Activated naive CD8-positive, alpha-beta T cell treated with anti-CD3 and anti-CD28 coated beads for 36 hours (primary cell): ENCODE measurements at regions not wholly inside any gene's neighbourhood (a gene's known extent, or its start where the extent isn't known, plus 50 kb on each side); places are given as distances from the start of the nearest gene placed in this dataset.

Source experiments
- DNase-seq: peaks from one replicate; pipeline ENCODE4 v3.0.0; 2021
- H3K27ac Mint-ChIP-seq: one replicate; pipeline ENCODE4 v1.8.0; 2022; ENCODE audit warnings: mild to moderate bottlenecking, moderate library complexity, mixed read lengths
- H3K27me3 Mint-ChIP-seq: one replicate; pipeline ENCODE4 v1.8.0; 2022; ENCODE audit warnings: mild to moderate bottlenecking, mixed read lengths
- H3K36me3 Mint-ChIP-seq: one replicate; pipeline ENCODE4 v1.8.0; 2021; ENCODE audit warnings: mild to moderate bottlenecking, mixed read lengths
- H3K4me1 Mint-ChIP-seq: one replicate; pipeline ENCODE4 v1.8.0; 2021; ENCODE audit warnings: mixed read lengths
- H3K4me3 Mint-ChIP-seq: one replicate; pipeline ENCODE4 v1.8.0; 2022; ENCODE audit warnings: mild to moderate bottlenecking, moderate library complexity, mixed read lengths
- H3K9me3 Mint-ChIP-seq: one replicate; pipeline ENCODE4 v1.8.0; 2022; ENCODE audit warnings: mixed read lengths

- H3K4me1 Mint-ChIP-seq: peaks cover 1% of the 10 kb centered on the region
Observed at GRCh38 chr6:110527516-110527915, 51.1 kb upstream of the SLC22A16 start.

GRCh38 chr6:110526726-110527125 is 50.3 kb upstream of the SLC22A16 start:
- Mint-ChIP-seq H3K4me1 (peaks cover 1% of the 10 kb centered on the region), H3K27me3 (peaks cover 10% of the 10 kb centered on the region), H3K36me3 (no peaks in the 10 kb centered on the region), H3K27ac (no peak overlapping the region), H3K9me3 (no peaks in the 10 kb centered on the region), H3K4me3 (no peak overlapping the region)
- no peak for DNase-seq

More at GRCh38 chr6:110527516-110527915, 51.1 kb upstream of the SLC22A16 start:
- DNase-seq: no peak
- Mint-ChIP-seq H3K9me3 (no peaks in the 10 kb centered on the region), H3K27me3 (peaks cover 10% of the 10 kb centered on the region), H3K27ac (no peak overlapping the region), H3K36me3 (no peaks in the 10 kb centered on the region), H3K4me3 (no peak overlapping the region)
